ENCODE measurements at regions not wholly inside any gene's neighbourhood (a gene's known extent, or its start where the extent isn't known, plus 50 kb on each side); places are given as distances from the start of the nearest gene placed in this dataset.

- TF ChIP-seq CTCF (IDR thresholded peaks at IDR 0.05): no peak
- TF ChIP-seq POLR2A (IDR thresholded peaks at IDR 0.05; ENCODE audit: low read depth): no peak
Measured at GRCh38 chr6:169387809-169388383, 134.2 kb upstream of the THBS2 start.

Measured in esophagus muscularis mucosa (tissue), 3 donors.